ENCODE measurements at regions not wholly inside any gene's neighbourhood (a gene's known extent, or its start where the extent isn't known, plus 50 kb on each side); places are given as distances from the start of the nearest gene placed in this dataset.

GRCh38 chr2:238963161-238963970, 115.5 kb downstream of the TWIST2 start:
- DNase-seq (ENCODE audit: low spot score), result no peak

DNA sequence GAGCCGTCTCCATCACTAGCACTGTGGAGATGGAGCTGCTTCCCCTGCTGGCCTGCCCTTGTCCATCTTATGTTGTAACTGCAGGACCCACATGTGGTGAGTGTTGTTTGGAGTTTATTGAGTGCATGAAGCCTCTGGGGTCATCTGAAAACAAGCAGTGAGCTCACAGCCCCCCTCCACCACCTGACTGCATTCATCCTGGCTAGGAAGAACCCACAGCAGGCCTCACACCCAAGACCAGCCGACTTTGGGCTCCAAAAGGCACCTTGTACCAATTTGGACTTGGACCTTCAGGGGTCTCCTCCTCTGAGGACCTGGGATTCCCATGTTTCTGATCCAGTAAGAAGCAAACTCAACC, 116.1 kb downstream of the TWIST2 start:
- no peak for DNase-seq (ENCODE audit: low spot score)

- DNase-seq (ENCODE audit: low spot score), result no peak
Observed at GRCh38 chr2:238964544-238965067, 116.7 kb downstream of the TWIST2 start.

- DNase-seq (ENCODE audit: low spot score), result peak; percentile 10
Observed at GRCh38 chr2:238965371-238966071, 117.6 kb downstream of the TWIST2 start.

DNA sequence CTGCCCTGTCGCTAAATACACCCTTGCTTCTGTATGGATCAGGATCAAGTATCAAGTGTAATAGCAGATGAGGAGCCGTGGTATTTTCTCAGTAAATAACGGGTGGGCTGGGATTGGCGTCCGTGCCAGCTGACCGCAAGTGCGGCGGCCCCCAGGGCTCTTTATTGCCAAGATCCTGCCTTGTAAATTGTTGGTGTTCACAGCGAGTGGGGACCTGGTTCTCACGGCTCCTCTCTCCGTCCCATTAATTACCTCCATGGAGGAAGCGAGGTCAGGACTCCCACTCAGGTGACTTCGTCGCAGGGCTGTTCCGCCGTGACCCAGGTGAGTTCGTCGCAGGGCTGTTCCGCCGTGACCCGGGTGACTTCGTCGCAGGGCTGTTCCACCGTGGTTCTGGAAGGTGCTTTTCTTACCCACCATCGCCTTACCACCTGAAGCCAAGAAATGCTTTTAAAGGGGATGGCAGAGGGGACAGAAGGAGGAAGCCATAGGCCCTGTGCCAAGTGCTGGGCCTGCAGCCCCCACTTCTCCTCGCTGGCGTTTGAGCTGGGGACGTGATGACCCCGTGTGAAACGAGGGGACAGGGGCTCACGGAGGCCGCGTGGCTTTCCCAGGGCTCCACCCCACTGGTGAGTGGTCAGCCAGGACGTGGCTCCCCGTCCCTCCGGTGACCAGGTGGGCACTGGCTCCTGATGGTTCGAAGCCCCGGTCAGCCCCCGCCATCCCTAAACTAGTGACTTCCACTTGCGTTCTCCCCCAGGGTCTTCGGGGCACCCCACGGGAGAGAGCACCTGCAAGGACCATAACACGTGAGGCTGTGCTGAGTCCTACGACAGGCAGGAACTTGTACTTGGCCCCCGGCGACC, 118.4 kb downstream of the TWIST2 start:
- DNase-seq (ENCODE audit: low spot score), result peak; percentile 14

- DNase-seq (ENCODE audit: low spot score), result no peak
Observed at GRCh38 chr2:238967031-238967977, 119.4 kb downstream of the TWIST2 start.

GRCh38 chr2:238967978-238968360, 120.1 kb downstream of the TWIST2 start:
- DNase-seq (ENCODE audit: low spot score), result no peak

- DNase-seq (ENCODE audit: low spot score), result peak; percentile 12
Observed at GRCh38 chr2:238968616-238969384, 120.9 kb downstream of the TWIST2 start.

GRCh38 chr2:238969857-238970256, 122.0 kb downstream of the TWIST2 start:
- no peak for DNase-seq (ENCODE audit: low spot score)

DNA sequence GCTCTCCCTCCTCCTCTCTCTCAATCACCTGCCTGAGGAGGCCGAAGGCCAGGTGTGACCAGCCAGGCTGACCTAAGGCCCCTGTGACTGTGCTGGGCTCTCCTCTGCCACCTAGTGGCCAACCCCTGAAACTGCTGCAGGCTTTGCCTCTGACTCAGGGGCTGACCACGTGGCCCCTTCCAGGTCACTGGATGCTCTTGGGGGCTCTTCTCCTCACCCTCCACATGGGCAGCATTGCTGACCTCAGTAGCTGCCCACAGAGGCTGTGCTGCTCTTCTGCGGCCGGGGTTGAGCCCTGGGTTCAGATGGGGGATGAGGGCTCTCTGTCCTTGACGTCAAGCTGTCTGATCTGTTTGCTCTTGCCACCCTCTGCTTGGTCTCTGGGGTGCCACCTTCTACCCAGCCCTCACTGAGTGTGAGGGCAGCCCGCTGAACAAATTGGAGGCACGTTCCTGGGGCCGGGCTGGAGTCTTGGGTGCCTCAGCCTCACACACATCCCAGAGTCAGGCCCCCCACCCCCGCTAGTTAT, 122.7 kb downstream of the TWIST2 start:
- DNase-seq (ENCODE audit: low spot score), result peak; percentile 55

- no peak for DNase-seq (ENCODE audit: low spot score)
Observed at GRCh38 chr2:238971318-238972145, 123.6 kb downstream of the TWIST2 start.

GRCh38 chr2:238972146-238972445, 124.2 kb downstream of the TWIST2 start:
- DNase-seq (ENCODE audit: low spot score), result no peak

GRCh38 chr2:238973038-238973739, 125.3 kb downstream of the TWIST2 start:
- no peak for DNase-seq (ENCODE audit: low spot score)

DNA sequence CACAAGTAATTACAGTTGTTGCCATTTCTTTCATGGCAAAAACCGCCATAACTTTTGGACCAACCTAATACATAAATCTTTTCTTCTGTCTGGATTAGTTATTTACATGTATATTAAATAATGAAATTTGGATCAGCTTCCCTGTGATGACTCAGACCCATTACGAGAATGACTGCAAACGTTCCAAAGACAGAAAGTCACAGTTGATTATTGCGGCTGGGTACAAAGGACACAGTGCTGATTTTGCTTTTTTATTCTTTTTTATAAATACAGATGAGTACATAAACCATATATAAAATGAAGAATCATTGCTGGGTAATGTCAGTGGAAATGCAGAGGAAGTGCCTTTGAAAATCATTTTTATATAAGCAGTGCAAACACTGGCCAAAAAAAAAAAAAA, 126.2 kb downstream of the TWIST2 start:
- DNase-seq (ENCODE audit: low spot score), result no peak

GRCh38 chr2:238974501-238975166, 126.7 kb downstream of the TWIST2 start:
- DNase-seq (ENCODE audit: low spot score), result no peak

DNA sequence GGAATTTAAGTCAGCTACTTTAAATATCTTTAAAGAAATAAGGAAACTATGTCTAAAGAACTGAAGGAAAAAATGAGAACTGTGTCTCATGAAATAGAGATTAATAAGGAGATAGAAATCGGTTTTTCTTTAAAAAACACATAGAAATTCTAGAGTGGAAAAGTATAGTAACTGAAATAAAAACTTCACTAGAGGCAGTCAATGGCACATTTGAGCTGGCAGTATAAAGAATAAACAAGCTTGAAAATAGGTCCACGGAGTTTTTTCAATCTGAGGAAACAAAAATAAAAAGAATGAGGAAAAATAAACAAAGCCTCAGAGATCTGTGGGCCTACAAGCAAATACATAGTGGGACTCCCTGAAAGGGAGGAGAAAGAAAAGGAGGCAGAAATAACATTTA, 127.5 kb downstream of the TWIST2 start:
- DNase-seq (ENCODE audit: low spot score), result no peak

DNA sequence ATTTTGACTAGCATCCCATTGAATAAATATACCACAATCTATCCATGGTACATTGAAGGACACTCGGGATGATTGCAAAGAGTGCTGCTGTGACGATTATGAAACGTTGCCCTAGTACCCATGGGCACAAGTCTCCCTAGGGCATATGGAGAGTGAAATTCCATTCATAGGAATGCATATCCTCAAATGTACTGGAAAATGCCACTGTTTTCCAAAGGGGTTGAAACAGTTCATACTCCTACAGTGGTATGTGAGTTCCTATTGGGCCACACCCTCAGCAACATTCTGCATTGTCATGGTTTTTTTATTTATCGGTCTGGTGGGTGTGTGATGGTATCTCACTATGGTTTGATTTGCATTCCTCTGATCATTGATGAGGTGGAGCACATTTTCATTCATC, 130.6 kb downstream of the TWIST2 start:
- no peak for DNase-seq (ENCODE audit: low spot score)

DNA sequence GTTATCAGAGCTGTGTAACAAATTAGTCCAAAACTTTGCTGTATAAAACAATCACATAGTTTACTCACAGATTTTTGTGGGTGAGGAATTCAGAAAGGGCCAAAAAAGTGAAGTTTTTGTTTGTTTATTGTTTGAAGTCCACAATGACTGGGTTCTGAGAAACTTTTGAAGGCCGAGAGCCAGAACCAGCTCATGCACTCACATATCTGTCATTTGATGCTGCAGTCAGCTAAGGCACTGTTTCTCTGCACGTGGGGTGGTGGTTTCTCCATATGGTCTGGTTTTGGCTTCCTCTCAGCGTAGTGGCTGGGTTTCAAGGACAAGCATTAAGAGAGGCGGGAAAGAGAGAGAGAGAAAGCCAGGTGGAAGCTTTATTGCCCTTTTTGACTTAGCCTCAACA, 131.8 kb downstream of the TWIST2 start:
- DNase-seq (ENCODE audit: low spot score), result no peak
